ENCODE measurements at regions not wholly inside any gene's neighbourhood (a gene's known extent, or its start where the extent isn't known, plus 50 kb on each side); places are given as distances from the start of the nearest gene placed in this dataset.

GRCh38 chr6:14321992-14322772 is 204.6 kb downstream of the CD83 start:
- H3K4me3 ChIP-seq (ENCODE audit: low read depth, low read length) = no peak overlapping the region
- CTCF ChIA-PET = interaction anchor here (0.6 to 0.9 kb wide), 4 partner anchors 72 to 755 kb away, joined by 3 to 4 read pairs (median 3); no protein-coding TSS in a partner anchor
- H3K9me3 ChIP-seq (ENCODE audit: control insufficient read depth, insufficient read depth, low read depth, low read length) = no peaks in the 10 kb centered on the region
- TF ChIP-seq CTCF (tag by site-specific recombination; IDR thresholded peaks at IDR 0.05) = peak; percentile 47
- TF ChIP-seq ZNF791 (tag by site-specific recombination; IDR thresholded peaks at IDR 0.05) = no peak
- POLR2A ChIA-PET = no interaction called here
- H3K27ac ChIP-seq (ENCODE audit: extremely low read depth, low read depth, low read length) = no peak overlapping the region
- no peaks in the 10 kb centered on the region for H3K36me3 ChIP-seq (ENCODE audit: control insufficient read depth in 2 of 2, insufficient read depth in 1 of 2, low read length in 2 of 2)
- H3K4me1 ChIP-seq (ENCODE audit: control insufficient read depth, insufficient read depth, low read length) = peaks cover 3% of the 10 kb centered on the region; the same call in 1 of the 2 replicates

- Histone ChIP-seq H3K9me3 (ENCODE audit: control insufficient read depth, insufficient read depth, low read depth, low read length) (no peaks in the 10 kb centered on the region), H3K4me1 (ENCODE audit: control insufficient read depth, insufficient read depth, low read length) (no peaks in the 10 kb centered on the region), H3K36me3 (ENCODE audit: control insufficient read depth in 2 of 2, insufficient read depth in 1 of 2, low read length in 2 of 2) (no peaks in the 10 kb centered on the region), H3K4me3 (ENCODE audit: low read depth, low read length) (no peak overlapping the region), H3K27ac (ENCODE audit: extremely low read depth, low read depth, low read length) (no peak overlapping the region)
- CTCF ChIA-PET = interaction anchor here (0.6 to 0.7 kb wide), 2 partner anchors 45 to 219 kb away, joined by 3 to 4 read pairs; no protein-coding TSS in a partner anchor
- POLR2A ChIA-PET = no interaction called here
- no peak for TF ChIP-seq ZNF837 (tag by site-specific recombination; IDR thresholded peaks at IDR 0.05)
- no peak for TF ChIP-seq INSM2 (tag by site-specific recombination; IDR thresholded peaks at IDR 0.05)
- TF ChIP-seq MZF1 (tag by site-specific recombination; IDR thresholded peaks at IDR 0.05; ENCODE audit: borderline replicate concordance) = no peak
- TF ChIP-seq ZNF335 (tag by site-specific recombination; conservative IDR thresholded peaks at IDR 0.05) = no peak
- TF ChIP-seq ZNF23 (tag by site-specific recombination; IDR thresholded peaks at IDR 0.05; ENCODE audit: borderline replicate concordance) = no peak
- TF ChIP-seq ZNF37A (tag by site-specific recombination; IDR thresholded peaks at IDR 0.05) = no peak
- TF ChIP-seq PATZ1 (tag by site-specific recombination; IDR thresholded peaks at IDR 0.05) = no peak
Observed at GRCh38 chr6:14322841-14323240, 205.3 kb downstream of the CD83 start.

- ChIA-PET POLR2A (no interaction called here), CTCF (interaction anchor here (0.8 to 0.9 kb wide), 2 partner anchors 9 to 926 kb away, joined by 3 to 4 read pairs; no protein-coding TSS in a partner anchor)
- H3K9me3 ChIP-seq (ENCODE audit: control insufficient read depth, insufficient read depth, low read depth, low read length) = no peaks in the 10 kb centered on the region
- H3K4me1 ChIP-seq (ENCODE audit: control insufficient read depth, insufficient read depth, low read length) = no peaks in the 10 kb centered on the region
- H3K27ac ChIP-seq (ENCODE audit: extremely low read depth, low read depth, low read length) = no peak overlapping the region
- H3K36me3 ChIP-seq (ENCODE audit: control insufficient read depth in 2 of 2, insufficient read depth in 1 of 2, low read length in 2 of 2) = no peaks in the 10 kb centered on the region
- no peak overlapping the region for H3K4me3 ChIP-seq (ENCODE audit: low read depth, low read length)
- TF ChIP-seq ZNF473 (tag by site-specific recombination; IDR thresholded peaks at IDR 0.05) = no peak
- no peak for TF ChIP-seq ZNF266 (tag by site-specific recombination; IDR thresholded peaks at IDR 0.05; ENCODE audit: low read depth)
- TF ChIP-seq ZNF146 (tag by site-specific recombination; IDR thresholded peaks at IDR 0.05) = no peak
- TF ChIP-seq HOXC10 (CRISPR knock-in tag; IDR thresholded peaks at IDR 0.05) = no peak
- no peak for TF ChIP-seq ZNF274 (IDR thresholded peaks at IDR 0.05; ENCODE audit: low read length)
- TF ChIP-seq ZNF274 (tag by site-specific recombination; IDR thresholded peaks at IDR 0.05; ENCODE audit: borderline replicate concordance) = no peak
- no peak for TF ChIP-seq INSM2 (tag by site-specific recombination; IDR thresholded peaks at IDR 0.05)
- TF ChIP-seq ZNF488 (tag by site-specific recombination; IDR thresholded peaks at IDR 0.05) = no peak
- no peak for TF ChIP-seq KLF7 (tag by site-specific recombination; IDR thresholded peaks at IDR 0.05; ENCODE audit: borderline replicate concordance)
- TF ChIP-seq ZXDB (tag by site-specific recombination; IDR thresholded peaks at IDR 0.05) = no peak
- no peak for TF ChIP-seq FEZF1 (tag by site-specific recombination; IDR thresholded peaks at IDR 0.05)
- TF ChIP-seq ZFP3 (tag by site-specific recombination; IDR thresholded peaks at IDR 0.05; ENCODE audit: low read depth) = no peak
- TF ChIP-seq ZNF639 (tag by site-specific recombination; IDR thresholded peaks at IDR 0.05) = no peak
Observed at GRCh38 chr6:14326774-14327173, 209.2 kb downstream of the CD83 start.
